K562 (cell line): ENCODE measurements at regions not wholly inside any gene's neighbourhood (a gene's known extent, or its start where the extent isn't known, plus 50 kb on each side); places are given as distances from the start of the nearest gene placed in this dataset.
A peak's percentile ranks its signal among the peaks of the same experiment; 100 is the strongest.

Source experiments
- ATAC-seq: fragments of 200-7000 bp; cut with Tn5 transposase; 3 replicates; pipeline ENCODE4 v1.9.1; 2020; ENCODE audit warnings: moderate library complexity
- BruUV-seq: library from RNA; stranded (reverse); fragments of 400-500 nt; replicated peaks from 2 replicates; lab custom pipeline; 2021; lab: Mats Ljungman, UMichigan
- CTCF ChIA-PET: fragments of 300-600 bp; formaldehyde crosslinking; extraction: SDS; loops from one replicate; lab custom pipeline; 2021; ENCODE audit warnings: low intra/inter-chr PET ratio; lab: Yijun Ruan, JAX
- POLR2A ChIA-PET: fragments of 300-600, 350-650 bp; sonication (Branson Sonifier 250); formaldehyde crosslinking; extraction: SDS; loops from one replicate; lab custom pipeline; 2021; ENCODE audit warnings: antibody characterized with exemption, inconsistent platforms; lab: Yijun Ruan, JAX
- DNase-seq, 4 experiments: peaks; one replicate each; pipeline versions ENCODE4 v3.0.0 to v3.0.0-alpha.2; 2011 to 2018; ENCODE audit warnings: low spot score in 3 of 4, mixed read lengths in 3 of 4; ENCODE audit errors: extremely low read depth in 1 of 4
- FAIRE-seq: peaks from 2 replicates; lab custom pipeline; 2011; peaks lifted over from hg19 to GRCh38; lab: Jason Lieb, UNC
- H2AFZ ChIP-seq: 2 replicates; pipeline ENCODE4 v1.6.0; 2011; ENCODE audit warnings: low read depth, low read length, control low read depth, inconsistent platforms
- H3K27ac ChIP-seq: fragments of 200-600 bp; 3 replicates; pipeline ENCODE4 v1.8.0; 2011; ENCODE audit warnings: low read depth, mild to moderate bottlenecking, control low read depth, inconsistent platforms, low read length, moderate library complexity, mixed read lengths; ENCODE audit errors: extremely low read depth
- H3K27me3 ChIP-seq, 2 experiments: fragments of 300-600 bp in 1 of 2; 2 replicates in 1 of 2; 3 replicates in 1 of 2; pipeline versions ENCODE4 v1.6.0 to v1.8.0; 2011; ENCODE audit warnings: inconsistent platforms in 2 of 2, low read length in 2 of 2, mild to moderate bottlenecking in 1 of 2, mixed read lengths in 1 of 2, moderate library complexity in 1 of 2; ENCODE audit not compliant: control insufficient read depth in 2 of 2, insufficient read depth in 2 of 2
- H3K36me3 ChIP-seq: fragments of 300-600 bp; 3 replicates; pipeline ENCODE4 v1.8.0; 2011; ENCODE audit warnings: mild to moderate bottlenecking, low read length, inconsistent platforms; ENCODE audit not compliant: control insufficient read depth, insufficient read depth
- H3K4me1 ChIP-seq, 2 experiments: fragments of 200-600 bp in 1 of 2; replicated peaks in 1 of 2; 2 replicates in 1 of 2; 3 replicates in 1 of 2; pipeline versions ENCODE4 v1.5.1 to v1.8.0; 2011; ENCODE audit warnings: inconsistent platforms in 2 of 2, low read length in 2 of 2, mild to moderate bottlenecking in 1 of 2, mixed read lengths in 1 of 2, moderate library complexity in 1 of 2; ENCODE audit not compliant: control insufficient read depth in 2 of 2, insufficient read depth in 2 of 2
- H3K4me2 ChIP-seq: 2 replicates; pipeline ENCODE4 v1.6.1; 2011; ENCODE audit warnings: low read length, control low read depth, inconsistent platforms, mixed read lengths; ENCODE audit not compliant: insufficient read depth
- H3K4me3 ChIP-seq: fragments of 200-600 bp; sonication (generic), shearing (Covaris generic); 2 replicates; pipeline ENCODE4 v1.5.1; 2016; ENCODE audit warnings: control low read depth, inconsistent platforms
- H3K79me2 ChIP-seq: fragments of 200-600 bp; 3 replicates; pipeline ENCODE4 v1.8.0; 2011; ENCODE audit warnings: low read length, inconsistent platforms; ENCODE audit not compliant: control insufficient read depth, insufficient read depth
- H3K9ac ChIP-seq, 2 experiments: 2 replicates each; pipeline versions ENCODE4 v1.6.0 to v1.6.1; 2011; ENCODE audit warnings: low read depth in 2 of 2, low read length in 2 of 2, control low read depth in 1 of 2, inconsistent platforms in 1 of 2, mild to moderate bottlenecking in 1 of 2, mixed read lengths in 1 of 2; ENCODE audit not compliant: insufficient read depth in 1 of 2
- H3K9me1 ChIP-seq: one replicate; pipeline ENCODE4 v1.6.0; 2011; ENCODE audit warnings: inconsistent platforms, mild to moderate bottlenecking, low read length, moderate library complexity; ENCODE audit not compliant: control insufficient read depth, insufficient read depth
- H3K9me3 ChIP-seq: replicated peaks from 2 replicates; pipeline ENCODE4 v1.5.1; 2011; ENCODE audit warnings: low read depth, low read length, inconsistent platforms; ENCODE audit not compliant: control insufficient read depth, insufficient read depth
- H4K20me1 ChIP-seq: replicated peaks from 2 replicates; pipeline ENCODE4 v1.6.1; 2011; ENCODE audit warnings: low read length, inconsistent platforms, mixed read lengths; ENCODE audit not compliant: control insufficient read depth, insufficient read depth
- ADNP ChIP-seq: fragments of 200-800 bp; sonication (Bioruptor generic); IDR thresholded peaks from 2 replicates; pipeline ENCODE4 v1.6.1; 2016; ENCODE audit warnings: missing genetic modification characterization, missing compliant biosample characterization
- BCOR ChIP-seq: fragments of 450-650 bp; IDR thresholded peaks from 2 replicates; pipeline ENCODE4 v1.6.1; 2016
- GTF2F1 ChIP-seq: IDR thresholded peaks from 2 replicates; pipeline ENCODE4 v1.6.1; 2011; ENCODE audit warnings: low read depth, low read length, improper control_type of control experiment
- KDM1A ChIP-seq, 2 experiments: fragments of 450-650 bp; IDR thresholded peaks; 2 replicates each; pipeline ENCODE4 v1.6.1; 2016; ENCODE audit warnings: mild to moderate bottlenecking in 2 of 2
- KLF16 ChIP-seq: IDR thresholded peaks from 2 replicates; pipeline ENCODE4 v1.6.1; 2016; ENCODE audit warnings: antibody characterized with exemption
- RBM15 ChIP-seq: fragments of 200-400 bp; formaldehyde crosslinking; IDR thresholded peaks from 2 replicates; pipeline ENCODE4 v1.6.1; 2018; ENCODE audit warnings: mild to moderate bottlenecking, low read length, moderate library complexity; ENCODE audit not compliant: insufficient read depth
- ZNF184 ChIP-seq: sonication (generic); formaldehyde crosslinking; IDR thresholded peaks from 2 replicates; pipeline ENCODE4 v1.5.0; 2020; ENCODE audit warnings: missing genetic modification reagents
- ZNF583 ChIP-seq: fragments of 250-450 bp; sonication (Bioruptor Pico); IDR thresholded peaks from 2 replicates; pipeline ENCODE4 v1.4.0; 2020
- WGBS: fragments of 100-300 bp; shearing (Covaris generic); methylation state at CpG from one replicate; pipeline ENCODE4 v1.1.6; 2016; ENCODE audit warnings: low coverage, mixed read lengths; ENCODE audit not compliant: insufficient coverage; ENCODE audit errors: missing lambda C conversion rate; 5-methylcytosine and 5-hydroxymethylcytosine counted together
- in situ Hi-C: fragments of 300-500 bp; cut with MboI; formaldehyde crosslinking; loops from 4 replicates; pipeline ENCODE4 v1.15.0; 2018; ENCODE audit warnings: inconsistent platforms, mixed read lengths
- intact Hi-C: fragments of 100-400 bp; cut with micrococcal nuclease; formaldehyde crosslinking; loops from 2 replicates; pipeline ENCODE4 v1.14.2; 2022
- TF ChIP-seq, protein P1 (sequence below): sonication (generic); formaldehyde crosslinking; IDR thresholded peaks from 2 replicates; pipeline ENCODE4 v1.8.1; 2023; ENCODE audit warnings: mild to moderate bottlenecking, missing genetic modification reagents
- TF ChIP-seq, protein P2 (sequence below): IDR thresholded peaks from 3 replicates; pipeline ENCODE4 v1.6.1; 2011; ENCODE audit warnings: borderline replicate concordance, mild to moderate bottlenecking, moderate library complexity; ENCODE audit not compliant: insufficient read length; ENCODE audit errors: extremely low read depth

DNA sequence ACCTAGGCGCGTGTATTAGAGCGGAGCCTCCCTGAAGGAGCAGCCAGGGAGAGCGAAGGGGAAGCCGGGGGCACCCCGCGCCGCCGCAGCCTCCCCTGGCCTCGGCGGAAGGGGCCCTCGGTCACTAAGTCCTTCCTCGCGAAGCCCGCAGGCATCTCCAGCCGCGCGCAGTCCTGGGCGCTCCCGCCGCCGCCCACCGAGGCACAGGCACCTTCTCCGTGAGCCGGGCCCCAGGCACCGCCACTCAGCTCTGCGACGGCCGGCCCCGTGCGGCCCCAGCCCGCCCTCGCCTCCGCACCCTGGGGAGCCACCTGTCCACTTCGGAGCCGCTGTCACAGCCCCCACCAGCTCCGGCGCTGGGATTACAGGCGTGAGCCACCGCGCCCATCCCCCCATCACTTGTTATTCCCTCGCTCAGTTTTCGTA lies 80.8 kb downstream of the ZNF467 start:
- H3K27me3 ChIP-seq = no peaks in the 10 kb centered on the region; a peak in 1 of 5 replicates
- H3K9me3 ChIP-seq = peaks cover 2% of the 10 kb centered on the region
- no peaks in the 10 kb centered on the region for H3K36me3 ChIP-seq
- no peak for DNase-seq
- ChIA-PET CTCF (interaction anchor here (1.0 kb wide), 1 partner anchor 42 kb away, joined by 3 read pairs; no protein-coding TSS in a partner anchor), POLR2A (interaction anchor here (0.8 kb wide), 1 partner anchor 12 kb away, joined by 3 read pairs; no protein-coding TSS in a partner anchor)
- no peak for ATAC-seq
- H2AFZ ChIP-seq = no peak overlapping the region
- in situ Hi-C loops (no loop called here), intact Hi-C loops (no loop called here)
- H4K20me1 ChIP-seq = no peaks in the 10 kb centered on the region
- H3K27ac ChIP-seq = no peak overlapping the region
- H3K79me2 ChIP-seq = no peaks in the 10 kb centered on the region
- H3K9ac ChIP-seq = no peak overlapping the region
- no TSS peak for BruUV-seq
- FAIRE-seq = no peak
- H3K9me1 ChIP-seq = no peaks in the 10 kb centered on the region
- H3K4me3 ChIP-seq = no peak overlapping the region
- TF ChIP-seq KLF16 = no peak
- TF ChIP-seq, protein P1, sequence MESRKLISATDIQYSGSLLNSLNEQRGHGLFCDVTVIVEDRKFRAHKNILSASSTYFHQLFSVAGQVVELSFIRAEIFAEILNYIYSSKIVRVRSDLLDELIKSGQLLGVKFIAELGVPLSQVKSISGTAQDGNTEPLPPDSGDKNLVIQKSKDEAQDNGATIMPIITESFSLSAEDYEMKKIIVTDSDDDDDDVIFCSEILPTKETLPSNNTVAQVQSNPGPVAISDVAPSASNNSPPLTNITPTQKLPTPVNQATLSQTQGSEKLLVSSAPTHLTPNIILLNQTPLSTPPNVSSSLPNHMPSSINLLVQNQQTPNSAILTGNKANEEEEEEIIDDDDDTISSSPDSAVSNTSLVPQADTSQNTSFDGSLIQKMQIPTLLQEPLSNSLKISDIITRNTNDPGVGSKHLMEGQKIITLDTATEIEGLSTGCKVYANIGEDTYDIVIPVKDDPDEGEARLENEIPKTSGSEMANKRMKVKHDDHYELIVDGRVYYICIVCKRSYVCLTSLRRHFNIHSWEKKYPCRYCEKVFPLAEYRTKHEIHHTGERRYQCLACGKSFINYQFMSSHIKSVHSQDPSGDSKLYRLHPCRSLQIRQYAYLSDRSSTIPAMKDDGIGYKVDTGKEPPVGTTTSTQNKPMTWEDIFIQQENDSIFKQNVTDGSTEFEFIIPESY = peak; percentile 87
- TF ChIP-seq RBM15 = 0 out of 2 replicates have a peak, but pooled peaks have one; percentile 71
- WGBS = 76% methylated on average over 34 of the region's 43 CpGs
- no peak overlapping the region for H3K4me2 ChIP-seq
- H3K4me1 ChIP-seq = peaks cover 8 to 11% of the 10 kb centered on the region in 2 experiments; a peak in 4 of 5 replicates

DNA sequence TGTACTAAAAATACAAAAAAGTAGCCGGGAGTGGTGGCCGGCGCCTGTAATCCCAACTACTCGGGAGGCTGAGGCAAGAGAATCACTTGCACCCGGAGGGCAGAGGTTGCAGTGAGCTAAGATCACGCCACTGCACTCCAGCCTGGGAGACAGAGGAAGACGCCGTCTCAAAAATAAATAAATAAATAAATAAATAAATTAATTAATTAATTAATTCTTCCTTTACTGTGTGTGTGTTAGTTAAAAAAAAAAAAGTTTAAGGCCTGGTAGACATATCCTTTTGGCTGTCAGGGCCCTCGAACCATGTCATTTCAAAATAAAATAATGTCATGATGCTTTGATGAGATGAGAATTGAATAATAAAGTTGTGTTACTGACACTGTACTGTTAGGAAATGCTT lies 81.3 kb downstream of the ZNF467 start:
- no peak for ATAC-seq
- Histone ChIP-seq H4K20me1 (no peaks in the 10 kb centered on the region), H3K79me2 (no peaks in the 10 kb centered on the region), H3K9me1 (no peaks in the 10 kb centered on the region), H3K9ac (no peak overlapping the region), H3K27me3 (no peaks in the 10 kb centered on the region; a peak in 1 of 5 replicates), H2AFZ (no peak overlapping the region), H3K4me3 (no peak overlapping the region), H3K27ac (no peak overlapping the region), H3K4me1 (peaks cover 8 to 11% of the 10 kb centered on the region in 2 experiments; a peak in 4 of 5 replicates), H3K9me3 (peaks cover 2% of the 10 kb centered on the region), H3K36me3 (no peaks in the 10 kb centered on the region), H3K4me2 (no peak overlapping the region)
- ChIA-PET POLR2A (no interaction called here), CTCF (no interaction called here)
- in situ Hi-C loops = no loop called here
- BruUV-seq = no TSS peak
- no peak for DNase-seq
- WGBS = 55% methylated on average over 9 of the region's 9 CpGs
- intact Hi-C loops = no loop called here
- FAIRE-seq = no peak
- TF ChIP-seq KDM1A (IDR thresholded peaks at IDR 0.05) = peak in 1 of 2 experiments; percentile 5; a peak in 1 of 4 replicates
- TF ChIP-seq ZNF583 (CRISPR knock-in tag) = no peak
- TF ChIP-seq ADNP = no peak
- no peak for TF ChIP-seq GTF2F1
- TF ChIP-seq ZNF184 (CRISPR knock-in tag) = no peak
- TF ChIP-seq, protein P2, sequence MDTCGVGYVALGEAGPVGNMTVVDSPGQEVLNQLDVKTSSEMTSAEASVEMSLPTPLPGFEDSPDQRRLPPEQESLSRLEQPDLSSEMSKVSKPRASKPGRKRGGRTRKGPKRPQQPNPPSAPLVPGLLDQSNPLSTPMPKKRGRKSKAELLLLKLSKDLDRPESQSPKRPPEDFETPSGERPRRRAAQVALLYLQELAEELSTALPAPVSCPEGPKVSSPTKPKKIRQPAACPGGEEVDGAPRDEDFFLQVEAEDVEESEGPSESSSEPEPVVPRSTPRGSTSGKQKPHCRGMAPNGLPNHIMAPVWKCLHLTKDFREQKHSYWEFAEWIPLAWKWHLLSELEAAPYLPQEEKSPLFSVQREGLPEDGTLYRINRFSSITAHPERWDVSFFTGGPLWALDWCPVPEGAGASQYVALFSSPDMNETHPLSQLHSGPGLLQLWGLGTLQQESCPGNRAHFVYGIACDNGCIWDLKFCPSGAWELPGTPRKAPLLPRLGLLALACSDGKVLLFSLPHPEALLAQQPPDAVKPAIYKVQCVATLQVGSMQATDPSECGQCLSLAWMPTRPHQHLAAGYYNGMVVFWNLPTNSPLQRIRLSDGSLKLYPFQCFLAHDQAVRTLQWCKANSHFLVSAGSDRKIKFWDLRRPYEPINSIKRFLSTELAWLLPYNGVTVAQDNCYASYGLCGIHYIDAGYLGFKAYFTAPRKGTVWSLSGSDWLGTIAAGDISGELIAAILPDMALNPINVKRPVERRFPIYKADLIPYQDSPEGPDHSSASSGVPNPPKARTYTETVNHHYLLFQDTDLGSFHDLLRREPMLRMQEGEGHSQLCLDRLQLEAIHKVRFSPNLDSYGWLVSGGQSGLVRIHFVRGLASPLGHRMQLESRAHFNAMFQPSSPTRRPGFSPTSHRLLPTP = peak; percentile 12
- TF ChIP-seq BCOR = 0 out of 2 replicates have a peak, but pooled peaks have one; percentile 3
